Osteoblast (primary cell): ENCODE measurements at regions not wholly inside any gene's neighbourhood (a gene's known extent, or its start where the extent isn't known, plus 50 kb on each side); places are given as distances from the start of the nearest gene placed in this dataset.

Source experiments
- DNase-seq: peaks from one replicate; pipeline ENCODE4 v3.0.0; 2011; ENCODE audit warnings: low spot score, mixed read lengths; ENCODE audit not compliant: insufficient read length; ENCODE audit errors: missing footprints
- H2AFZ ChIP-seq: 2 replicates; pipeline ENCODE4 v1.6.0; 2011; ENCODE audit warnings: mild to moderate bottlenecking, low read length
- H3K27ac ChIP-seq: 2 replicates; pipeline ENCODE4 v1.5.1; 2011; ENCODE audit warnings: mild to moderate bottlenecking, low read depth, low read length, moderate library complexity
- H3K27me3 ChIP-seq: 2 replicates; pipeline ENCODE4 v1.6.0; 2012; ENCODE audit warnings: mild to moderate bottlenecking, control low read depth, inconsistent platforms, low read length, moderate library complexity; ENCODE audit not compliant: insufficient read depth
- H3K36me3 ChIP-seq: 2 replicates; pipeline ENCODE4 v1.5.1; 2011; ENCODE audit warnings: mild to moderate bottlenecking, low read length, control low read depth, moderate library complexity; ENCODE audit not compliant: insufficient read depth
- H3K4me1 ChIP-seq: 2 replicates; pipeline ENCODE4 v1.5.1; 2011; ENCODE audit warnings: mild to moderate bottlenecking, low read length, control low read depth, moderate library complexity; ENCODE audit not compliant: insufficient read depth
- H3K4me2 ChIP-seq: 2 replicates; pipeline ENCODE4 v1.6.0; 2011; ENCODE audit warnings: mild to moderate bottlenecking, low read length; ENCODE audit not compliant: insufficient read depth
- H3K4me3 ChIP-seq: fragments of 200-600 bp; sonication (generic); 3 replicates; pipeline ENCODE4 v1.5.1; 2012; ENCODE audit warnings: mild to moderate bottlenecking, low read length, inconsistent platforms; ENCODE audit not compliant: insufficient read depth
- H3K79me2 ChIP-seq: 2 replicates; pipeline ENCODE4 v1.6.0; 2012; ENCODE audit warnings: mild to moderate bottlenecking, low read length, control low read depth, inconsistent platforms; ENCODE audit not compliant: insufficient read depth
- H3K9me3 ChIP-seq: 2 replicates; pipeline ENCODE4 v1.5.1; 2011; ENCODE audit warnings: low read depth, low read length, control low read depth
- H4K20me1 ChIP-seq: 2 replicates; pipeline ENCODE4 v1.6.0; 2012; ENCODE audit warnings: mild to moderate bottlenecking, low read length, control low read depth; ENCODE audit not compliant: insufficient read depth
- CTCF ChIP-seq: IDR thresholded peaks from 2 replicates; pipeline ENCODE4 v1.5.1; 2011; ENCODE audit warnings: mild to moderate bottlenecking, low read depth, low read length, moderate library complexity; ENCODE audit errors: extremely low read depth

GRCh38 chr10:28207799-28208198 is 95.1 kb downstream of the MPP7 start:
- H3K4me2 ChIP-seq: no peak overlapping the region
- no peaks in the 10 kb centered on the region for H3K36me3 ChIP-seq
- DNase-seq: no peak
- no peaks in the 10 kb centered on the region for H3K27me3 ChIP-seq
- H3K9me3 ChIP-seq: no peaks in the 10 kb centered on the region
- no peak overlapping the region for H2AFZ ChIP-seq
- H3K4me1 ChIP-seq: peaks cover 6% of the 10 kb centered on the region
- H3K79me2 ChIP-seq: no peaks in the 10 kb centered on the region
- no peaks in the 10 kb centered on the region for H4K20me1 ChIP-seq
- H3K4me3 ChIP-seq: no peak overlapping the region
- no peak for TF ChIP-seq CTCF
- no peak overlapping the region for H3K27ac ChIP-seq

GRCh38 chr10:28202941-28203352 is 99.9 kb downstream of the MPP7 start:
- H3K27ac ChIP-seq: no peak overlapping the region
- no peaks in the 10 kb centered on the region for H4K20me1 ChIP-seq
- peak overlapping the region; percentile 63 for H3K4me2 ChIP-seq
- H3K9me3 ChIP-seq: no peaks in the 10 kb centered on the region
- TF ChIP-seq CTCF: no peak
- no peaks in the 10 kb centered on the region for H3K79me2 ChIP-seq
- H3K36me3 ChIP-seq: no peaks in the 10 kb centered on the region
- H3K4me3 ChIP-seq: peak overlapping the region; percentile 8
- DNase-seq: peak; percentile 35
- H3K4me1 ChIP-seq: peaks cover 24% of the 10 kb centered on the region
- peaks cover 12% of the 10 kb centered on the region for H3K27me3 ChIP-seq
- H2AFZ ChIP-seq: no peak overlapping the region

GRCh38 chr10:28201410-28202400 is 101.2 kb downstream of the MPP7 start:
- Histone ChIP-seq H3K4me3 (no peak overlapping the region), H2AFZ (peak overlapping the region; percentile 12), H3K27me3 (peaks cover 12% of the 10 kb centered on the region), H3K4me1 (peaks cover 24% of the 10 kb centered on the region), H4K20me1 (no peaks in the 10 kb centered on the region), H3K27ac (peak overlapping the region; percentile 35), H3K4me2 (peak overlapping the region; percentile 6), H3K9me3 (no peaks in the 10 kb centered on the region), H3K79me2 (no peaks in the 10 kb centered on the region), H3K36me3 (no peaks in the 10 kb centered on the region)
- TF ChIP-seq CTCF: no peak
- DNase-seq: peak; percentile 46

GRCh38 chr10:28200775-28201174 is 102.1 kb downstream of the MPP7 start:
- Histone ChIP-seq H3K4me2 (peak overlapping the region; percentile 6), H3K27me3 (peaks cover 12% of the 10 kb centered on the region), H3K4me1 (peaks cover 24% of the 10 kb centered on the region), H4K20me1 (no peaks in the 10 kb centered on the region), H3K9me3 (no peaks in the 10 kb centered on the region), H3K27ac (peak overlapping the region; percentile 35), H3K36me3 (no peaks in the 10 kb centered on the region), H3K79me2 (no peaks in the 10 kb centered on the region), H3K4me3 (no peak overlapping the region), H2AFZ (no peak overlapping the region)
- no peak for TF ChIP-seq CTCF
- DNase-seq: no peak
